ENCODE measurements at regions not wholly inside any gene's neighbourhood (a gene's known extent, or its start where the extent isn't known, plus 50 kb on each side); places are given as distances from the start of the nearest gene placed in this dataset.

DNA sequence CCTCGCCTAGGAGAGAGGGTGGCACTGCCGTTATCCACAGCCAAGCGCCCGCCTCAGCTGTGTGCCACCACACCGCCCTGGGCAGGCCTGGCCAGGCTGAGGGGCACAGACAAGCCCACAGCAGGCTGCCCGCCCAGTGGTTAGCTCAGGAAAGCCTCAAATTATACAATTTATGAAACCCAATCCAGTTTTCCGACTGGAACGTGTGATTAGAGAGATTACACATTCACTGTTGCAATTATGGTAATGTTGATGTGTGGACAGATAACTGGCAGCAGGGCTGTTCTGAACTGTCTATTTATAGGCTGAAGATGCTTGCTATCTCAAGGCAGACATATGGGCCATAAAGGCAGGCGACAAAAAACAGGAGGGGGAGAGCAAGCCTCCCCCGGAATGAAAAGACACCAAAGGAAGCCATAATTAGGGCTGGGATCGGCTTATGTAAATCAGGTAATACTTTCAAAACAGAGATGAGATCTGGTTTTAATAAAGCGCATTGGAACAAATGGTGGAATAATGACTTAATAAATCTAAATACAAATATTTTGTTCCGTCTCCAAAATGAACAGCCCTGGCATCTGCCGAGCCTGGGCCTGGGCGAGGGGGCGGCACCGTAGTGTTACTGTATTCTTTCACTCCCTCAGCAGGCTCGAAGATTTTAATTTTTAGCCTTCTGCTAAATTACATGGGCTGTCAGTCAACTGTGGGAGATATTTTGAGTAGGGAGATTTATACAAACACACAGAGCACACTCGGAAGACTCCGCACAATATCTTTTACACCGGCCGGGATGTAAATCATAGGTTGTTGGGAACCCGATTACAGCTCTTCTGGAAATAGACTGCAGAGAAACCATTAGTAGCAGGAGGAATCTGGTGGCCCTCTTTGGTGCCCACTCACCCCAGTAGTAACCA lies 103.1 kb upstream of the TLE3 start:
- TF ChIP-seq EP300 (IDR thresholded peaks at IDR 0.05; ENCODE audit: borderline replicate concordance) (no peak), NFIC (IDR thresholded peaks at IDR 0.05) (no peak), TAF1 (IDR thresholded peaks at IDR 0.05; ENCODE audit: low read depth) (no peak), FOXM1 (IDR thresholded peaks at IDR 0.05; ENCODE audit: borderline replicate concordance, low read depth) (no peak), TEAD4 (IDR thresholded peaks at IDR 0.05) (no peak)
- TF ChIP-seq, protein P1, sequence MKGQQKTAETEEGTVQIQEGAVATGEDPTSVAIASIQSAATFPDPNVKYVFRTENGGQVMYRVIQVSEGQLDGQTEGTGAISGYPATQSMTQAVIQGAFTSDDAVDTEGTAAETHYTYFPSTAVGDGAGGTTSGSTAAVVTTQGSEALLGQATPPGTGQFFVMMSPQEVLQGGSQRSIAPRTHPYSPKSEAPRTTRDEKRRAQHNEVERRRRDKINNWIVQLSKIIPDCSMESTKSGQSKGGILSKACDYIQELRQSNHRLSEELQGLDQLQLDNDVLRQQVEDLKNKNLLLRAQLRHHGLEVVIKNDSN (IDR thresholded peaks at IDR 0.05): no peak
- TF ChIP-seq, protein P2, sequence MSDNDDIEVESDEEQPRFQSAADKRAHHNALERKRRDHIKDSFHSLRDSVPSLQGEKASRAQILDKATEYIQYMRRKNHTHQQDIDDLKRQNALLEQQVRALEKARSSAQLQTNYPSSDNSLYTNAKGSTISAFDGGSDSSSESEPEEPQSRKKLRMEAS (IDR thresholded peaks at IDR 0.05): no peak

DNA sequence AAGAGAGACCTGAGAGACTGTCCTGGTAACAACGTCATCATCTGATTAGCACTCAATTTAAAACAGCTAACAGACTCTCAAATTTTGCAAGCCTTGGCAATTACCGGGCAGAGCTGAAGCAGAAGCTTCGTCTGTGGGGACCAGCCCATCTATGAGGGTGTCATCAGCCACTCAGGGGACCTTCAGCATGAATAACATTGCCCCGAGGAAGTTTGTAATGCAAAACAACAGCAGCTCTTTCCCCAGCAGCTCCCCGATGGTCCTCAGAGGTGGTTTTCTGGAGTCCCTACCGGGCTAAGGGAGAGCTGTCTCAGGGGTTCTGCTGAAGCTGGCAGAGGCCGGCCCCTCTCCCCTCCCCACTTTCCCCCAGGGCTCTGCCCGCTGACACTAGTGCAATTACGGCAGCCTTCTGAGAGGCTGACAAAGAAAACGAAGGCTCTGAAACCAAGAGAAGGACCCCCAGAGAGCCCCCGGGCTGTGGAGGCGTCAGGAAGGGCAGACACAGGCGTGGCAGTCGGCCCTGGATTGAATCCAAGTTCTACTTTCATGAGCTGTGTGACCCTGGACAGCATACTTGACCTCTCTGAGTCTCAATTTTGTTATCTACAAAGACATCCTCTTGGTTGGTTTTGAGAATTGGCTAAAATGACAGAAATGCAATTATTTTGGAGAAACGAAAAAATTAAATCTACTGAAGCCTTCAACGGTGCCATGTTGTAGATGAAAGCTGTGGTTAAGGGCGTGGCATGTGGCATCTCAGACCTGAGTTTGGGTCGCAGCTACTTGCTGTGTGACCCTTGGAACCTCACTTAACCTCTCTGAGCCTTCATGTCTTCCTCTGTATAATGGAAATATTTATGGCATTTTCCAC lies 102.1 kb upstream of the TLE3 start:
- TF ChIP-seq, protein P3, sequence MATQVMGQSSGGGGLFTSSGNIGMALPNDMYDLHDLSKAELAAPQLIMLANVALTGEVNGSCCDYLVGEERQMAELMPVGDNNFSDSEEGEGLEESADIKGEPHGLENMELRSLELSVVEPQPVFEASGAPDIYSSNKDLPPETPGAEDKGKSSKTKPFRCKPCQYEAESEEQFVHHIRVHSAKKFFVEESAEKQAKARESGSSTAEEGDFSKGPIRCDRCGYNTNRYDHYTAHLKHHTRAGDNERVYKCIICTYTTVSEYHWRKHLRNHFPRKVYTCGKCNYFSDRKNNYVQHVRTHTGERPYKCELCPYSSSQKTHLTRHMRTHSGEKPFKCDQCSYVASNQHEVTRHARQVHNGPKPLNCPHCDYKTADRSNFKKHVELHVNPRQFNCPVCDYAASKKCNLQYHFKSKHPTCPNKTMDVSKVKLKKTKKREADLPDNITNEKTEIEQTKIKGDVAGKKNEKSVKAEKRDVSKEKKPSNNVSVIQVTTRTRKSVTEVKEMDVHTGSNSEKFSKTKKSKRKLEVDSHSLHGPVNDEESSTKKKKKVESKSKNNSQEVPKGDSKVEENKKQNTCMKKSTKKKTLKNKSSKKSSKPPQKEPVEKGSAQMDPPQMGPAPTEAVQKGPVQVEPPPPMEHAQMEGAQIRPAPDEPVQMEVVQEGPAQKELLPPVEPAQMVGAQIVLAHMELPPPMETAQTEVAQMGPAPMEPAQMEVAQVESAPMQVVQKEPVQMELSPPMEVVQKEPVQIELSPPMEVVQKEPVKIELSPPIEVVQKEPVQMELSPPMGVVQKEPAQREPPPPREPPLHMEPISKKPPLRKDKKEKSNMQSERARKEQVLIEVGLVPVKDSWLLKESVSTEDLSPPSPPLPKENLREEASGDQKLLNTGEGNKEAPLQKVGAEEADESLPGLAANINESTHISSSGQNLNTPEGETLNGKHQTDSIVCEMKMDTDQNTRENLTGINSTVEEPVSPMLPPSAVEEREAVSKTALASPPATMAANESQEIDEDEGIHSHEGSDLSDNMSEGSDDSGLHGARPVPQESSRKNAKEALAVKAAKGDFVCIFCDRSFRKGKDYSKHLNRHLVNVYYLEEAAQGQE (IDR thresholded peaks at IDR 0.05; ENCODE audit: low read depth): no peak
- no peak for TF ChIP-seq EGR1 (IDR thresholded peaks at IDR 0.05)
- no peak for TF ChIP-seq YY1 (IDR thresholded peaks at IDR 0.05; ENCODE audit: low read depth)
- TF ChIP-seq TAF1 (IDR thresholded peaks at IDR 0.05; ENCODE audit: low read depth): no peak
- TF ChIP-seq, protein P1 (IDR thresholded peaks at IDR 0.05): no peak

DNA sequence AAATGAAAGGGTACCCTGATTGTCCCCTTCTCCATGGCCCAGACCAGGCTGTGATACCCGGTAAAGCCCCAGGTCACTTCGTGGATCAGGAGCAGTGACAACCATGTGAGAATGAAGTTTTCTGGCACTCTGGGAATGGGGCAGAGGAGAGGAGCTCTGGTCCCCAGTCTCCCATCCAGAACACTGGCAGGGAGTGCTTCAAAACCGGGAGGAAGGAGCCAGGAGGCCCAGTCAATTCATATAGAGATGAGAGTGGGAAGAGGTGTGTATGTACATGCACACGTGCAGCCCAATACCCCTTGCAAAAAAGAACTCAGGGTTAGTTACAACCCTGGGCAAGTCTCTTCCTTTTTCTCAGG lies 101.4 kb upstream of the TLE3 start:
- TF ChIP-seq RAD21 (IDR thresholded peaks at IDR 0.05; ENCODE audit: low read depth) (no peak), TEAD4 (IDR thresholded peaks at IDR 0.05) (no peak), ZBTB7A (IDR thresholded peaks at IDR 0.05; ENCODE audit: low read depth) (no peak), YY1 (IDR thresholded peaks at IDR 0.05; ENCODE audit: low read depth) (no peak), TAF1 (IDR thresholded peaks at IDR 0.05; ENCODE audit: low read depth) (no peak), FOXM1 (IDR thresholded peaks at IDR 0.05; ENCODE audit: borderline replicate concordance, low read depth) (no peak), CEBPB (IDR thresholded peaks at IDR 0.05) (no peak), NFIC (IDR thresholded peaks at IDR 0.05) (no peak), CREB1 (IDR thresholded peaks at IDR 0.05; ENCODE audit: low read depth) (no peak), EGR1 (IDR thresholded peaks at IDR 0.05) (no peak), EP300 (IDR thresholded peaks at IDR 0.05; ENCODE audit: borderline replicate concordance) (no peak), TCF12 (IDR thresholded peaks at IDR 0.05; ENCODE audit: low read depth) (no peak)
- TF ChIP-seq, protein P1 (IDR thresholded peaks at IDR 0.05): no peak
- TF ChIP-seq, protein P3 (IDR thresholded peaks at IDR 0.05; ENCODE audit: low read depth): no peak
- TF ChIP-seq, protein P2 (IDR thresholded peaks at IDR 0.05): no peak

DNA sequence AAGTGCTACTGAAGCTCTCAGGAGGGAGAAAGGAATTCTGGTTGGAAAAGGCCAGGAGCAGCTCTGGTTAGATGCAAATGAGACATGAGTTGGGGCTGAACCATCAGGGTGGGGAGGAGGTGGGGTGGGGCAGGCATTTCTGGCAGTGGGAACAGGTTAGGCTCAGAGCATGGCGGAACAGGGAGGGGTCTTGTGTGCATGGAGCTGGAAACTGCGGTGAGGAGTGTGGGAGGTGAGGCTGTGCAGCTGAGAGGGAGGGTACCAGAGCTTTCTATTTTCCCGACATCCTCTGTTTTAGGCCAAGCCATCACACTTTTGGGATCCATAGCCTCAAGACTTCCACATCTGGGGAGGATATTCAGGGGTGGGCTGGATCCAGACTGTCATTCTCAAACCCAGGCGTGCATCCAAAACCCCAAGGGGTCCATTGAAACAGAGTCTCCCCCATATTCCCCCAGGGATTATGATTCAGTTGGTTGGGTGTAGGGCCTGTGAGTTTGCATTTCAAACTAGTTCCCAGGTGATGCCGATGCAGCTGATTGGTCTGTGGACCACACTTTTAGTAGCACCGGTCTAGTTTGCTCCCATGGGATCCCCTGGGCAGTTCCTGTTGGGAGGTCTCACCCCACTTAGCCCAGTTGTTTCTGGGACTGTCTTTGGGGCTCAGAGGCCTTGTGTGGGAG lies 100.9 kb upstream of the TLE3 start:
- TF ChIP-seq, protein P3 (IDR thresholded peaks at IDR 0.05; ENCODE audit: low read depth): no peak
- TF ChIP-seq, protein P1 (IDR thresholded peaks at IDR 0.05): no peak
- no peak for TF ChIP-seq ZBTB7A (IDR thresholded peaks at IDR 0.05; ENCODE audit: low read depth)
- TF ChIP-seq CEBPB (IDR thresholded peaks at IDR 0.05): no peak
- no peak for TF ChIP-seq EP300 (IDR thresholded peaks at IDR 0.05; ENCODE audit: borderline replicate concordance)
- no peak for TF ChIP-seq NFIC (IDR thresholded peaks at IDR 0.05)
- TF ChIP-seq, protein P2 (IDR thresholded peaks at IDR 0.05): no peak
- no peak for TF ChIP-seq RAD21 (IDR thresholded peaks at IDR 0.05; ENCODE audit: low read depth)
- TF ChIP-seq EGR1 (IDR thresholded peaks at IDR 0.05): no peak
- TF ChIP-seq FOXM1 (IDR thresholded peaks at IDR 0.05; ENCODE audit: borderline replicate concordance, low read depth): no peak
- no peak for TF ChIP-seq TAF1 (IDR thresholded peaks at IDR 0.05; ENCODE audit: low read depth)
- no peak for TF ChIP-seq TEAD4 (IDR thresholded peaks at IDR 0.05)
- no peak for TF ChIP-seq YY1 (IDR thresholded peaks at IDR 0.05; ENCODE audit: low read depth)
- TF ChIP-seq CREB1 (IDR thresholded peaks at IDR 0.05; ENCODE audit: low read depth): no peak
- no peak; the same call in 1 of the 2 replicates for TF ChIP-seq TCF12 (IDR thresholded peaks at IDR 0.05; ENCODE audit: low read depth)

Data from Ishikawa (cell line).